ENCODE measurements at regions not wholly inside any gene's neighbourhood (a gene's known extent, or its start where the extent isn't known, plus 50 kb on each side); places are given as distances from the start of the nearest gene placed in this dataset.

- DNase-seq (ENCODE audit: low read depth in 2 of 2): no peak
Measured at GRCh38 chr12:94062194-94062593, 86.2 kb upstream of the PLXNC1 start.

DNA sequence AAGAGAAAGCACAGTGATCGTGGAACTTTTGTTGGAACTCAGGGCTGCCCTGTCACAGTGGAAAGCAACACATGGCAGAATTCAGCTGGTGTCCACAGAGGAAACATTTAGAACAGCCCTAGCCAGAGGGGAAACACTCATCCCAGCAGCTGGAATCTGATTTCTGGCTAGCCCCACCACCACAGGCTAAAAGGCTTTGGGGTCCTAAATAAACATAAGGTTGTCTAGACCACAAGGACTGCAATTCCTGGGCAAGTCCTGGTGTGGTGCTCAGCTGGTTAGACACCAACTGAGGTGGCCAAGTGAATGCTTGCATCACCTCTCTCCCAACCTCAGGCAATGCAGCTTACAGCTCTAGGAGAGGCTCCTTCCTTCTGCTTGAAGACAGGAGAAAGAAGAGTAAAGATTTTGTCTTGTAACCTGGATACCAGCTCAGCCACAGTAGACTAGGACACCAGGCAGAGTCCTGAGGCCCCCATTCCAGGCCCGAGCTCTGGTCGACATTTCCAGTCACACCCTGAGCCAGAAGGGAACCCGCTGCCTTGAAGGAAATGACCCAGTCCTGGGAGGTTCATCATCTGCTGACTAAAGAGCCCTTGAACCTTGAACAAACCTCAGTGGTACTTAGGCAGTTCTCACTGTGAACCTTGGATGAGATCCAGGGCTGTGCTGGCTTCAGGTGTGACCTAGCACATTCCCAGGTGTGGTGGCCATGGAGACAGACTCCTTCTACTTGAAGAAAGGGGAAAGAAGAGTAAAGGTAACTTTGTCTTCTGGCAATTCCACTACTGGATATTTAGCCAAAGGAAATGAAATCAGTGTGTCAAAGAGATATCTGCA, 85.4 kb upstream of the PLXNC1 start:
- DNase-seq (ENCODE audit: low read depth in 2 of 2): no peak

GRCh38 chr12:94070520-94070919, 77.9 kb upstream of the PLXNC1 start:
- DNase-seq (ENCODE audit: low read depth in 2 of 2): no peak

DNA sequence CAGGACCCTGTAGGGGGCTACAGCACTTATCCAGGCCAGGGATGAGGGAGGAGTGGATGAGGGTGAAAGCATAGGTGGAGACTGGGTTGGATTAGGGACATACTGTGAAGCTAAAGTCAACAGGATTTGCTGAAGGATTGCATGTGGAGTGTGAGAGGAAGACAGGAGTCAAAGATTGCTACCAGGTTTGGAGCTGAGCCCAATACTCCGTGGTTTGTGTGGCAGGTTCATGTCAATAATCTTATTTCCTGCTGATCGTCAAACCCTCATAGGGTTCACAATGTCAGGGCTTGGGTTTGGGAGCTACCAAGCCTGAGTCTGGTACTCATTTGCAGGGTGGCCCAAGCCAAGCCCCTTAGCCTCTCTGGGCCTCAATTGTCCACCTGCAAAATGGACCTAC, 77.1 kb upstream of the PLXNC1 start:
- DNase-seq (ENCODE audit: low read depth in 2 of 2): no peak

GRCh38 chr12:94073441-94074051, 74.8 kb upstream of the PLXNC1 start:
- DNase-seq (ENCODE audit: low read depth in 2 of 2): no peak

- no peak for DNase-seq (ENCODE audit: low read depth in 2 of 2)
Measured at GRCh38 chr12:94074216-94074979, 74.0 kb upstream of the PLXNC1 start.

GRCh38 chr12:94074980-94075629, 73.3 kb upstream of the PLXNC1 start:
- no peak for DNase-seq (ENCODE audit: low read depth in 2 of 2)

- DNase-seq (ENCODE audit: low read depth in 2 of 2): no peak
Measured at GRCh38 chr12:94077209-94077608, 71.2 kb upstream of the PLXNC1 start.

GRCh38 chr12:94078138-94078723, 70.1 kb upstream of the PLXNC1 start:
- DNase-seq (ENCODE audit: low read depth in 2 of 2): no peak

DNA sequence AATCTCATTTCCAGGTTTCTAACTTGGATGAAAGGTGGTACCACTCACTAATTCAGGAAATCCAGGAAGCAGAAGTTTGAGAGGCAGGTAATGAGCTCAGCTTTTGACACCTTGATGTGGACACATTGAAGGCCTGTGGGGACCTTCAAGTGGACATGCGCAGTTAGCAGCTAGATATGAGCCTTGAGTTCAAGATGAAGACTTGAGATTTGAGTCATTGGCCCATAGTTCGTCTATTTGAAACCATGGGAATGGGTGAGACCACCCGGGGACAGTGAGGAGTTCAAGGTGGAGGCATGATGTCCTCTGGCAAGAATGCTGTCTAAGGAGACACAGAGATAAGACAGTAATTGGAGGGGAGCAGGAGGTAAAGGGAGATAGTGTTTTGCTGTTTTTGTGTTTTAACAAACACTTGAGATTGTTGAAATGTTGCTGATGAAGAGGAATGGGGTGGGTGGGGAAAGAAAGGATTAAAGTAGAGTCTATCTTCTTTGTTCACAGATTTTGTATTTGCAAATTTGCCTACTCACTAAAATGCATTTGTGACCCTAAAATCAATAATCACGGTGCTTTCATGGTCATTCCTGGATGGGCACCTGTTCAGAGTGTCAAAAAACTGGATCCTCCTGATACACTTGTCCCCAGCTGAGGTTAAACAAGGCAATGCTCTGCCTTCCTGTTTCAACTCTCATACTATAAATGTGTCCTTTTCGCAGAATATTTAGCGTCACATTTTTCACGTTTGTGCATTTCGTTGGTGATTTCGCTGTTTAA, 69.5 kb upstream of the PLXNC1 start:
- DNase-seq (ENCODE audit: low read depth in 2 of 2): no peak

DNA sequence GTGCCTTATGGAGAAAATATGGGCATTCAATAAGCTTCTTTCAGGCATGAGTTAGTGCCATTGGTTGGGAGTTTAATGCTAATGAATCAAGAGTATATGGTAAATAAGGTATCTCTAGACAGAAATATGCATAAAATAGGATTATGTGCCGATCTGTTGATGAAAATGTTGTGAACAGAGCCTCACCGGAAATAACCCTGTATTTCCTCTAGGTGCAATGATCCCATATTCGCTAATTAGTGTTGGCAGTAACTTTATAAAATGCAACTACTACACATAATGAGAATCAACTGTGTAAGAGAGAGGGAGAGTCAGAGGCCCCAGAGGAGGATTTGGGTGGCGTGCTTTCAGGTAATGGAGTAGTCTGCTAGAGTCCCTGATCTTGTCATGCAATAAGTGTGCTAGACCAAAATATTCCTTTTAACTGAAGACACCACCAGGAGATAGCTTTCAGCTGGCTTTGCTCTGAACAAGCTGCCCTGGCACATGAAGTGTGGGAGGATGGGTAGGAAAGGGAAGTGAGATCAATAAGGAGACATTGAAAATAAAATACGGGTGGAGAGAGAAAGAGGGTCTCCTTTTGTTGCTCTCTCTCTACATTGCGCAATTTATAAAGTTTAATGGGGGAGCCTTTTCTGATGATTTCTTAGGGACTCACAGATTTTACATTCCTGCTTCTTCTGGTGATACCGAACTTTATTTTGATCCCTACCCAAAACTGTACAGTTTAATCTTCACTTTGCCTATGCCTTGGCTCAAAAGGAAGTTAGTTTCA, 68.6 kb upstream of the PLXNC1 start:
- DNase-seq (ENCODE audit: low read depth in 2 of 2): no peak

DNA sequence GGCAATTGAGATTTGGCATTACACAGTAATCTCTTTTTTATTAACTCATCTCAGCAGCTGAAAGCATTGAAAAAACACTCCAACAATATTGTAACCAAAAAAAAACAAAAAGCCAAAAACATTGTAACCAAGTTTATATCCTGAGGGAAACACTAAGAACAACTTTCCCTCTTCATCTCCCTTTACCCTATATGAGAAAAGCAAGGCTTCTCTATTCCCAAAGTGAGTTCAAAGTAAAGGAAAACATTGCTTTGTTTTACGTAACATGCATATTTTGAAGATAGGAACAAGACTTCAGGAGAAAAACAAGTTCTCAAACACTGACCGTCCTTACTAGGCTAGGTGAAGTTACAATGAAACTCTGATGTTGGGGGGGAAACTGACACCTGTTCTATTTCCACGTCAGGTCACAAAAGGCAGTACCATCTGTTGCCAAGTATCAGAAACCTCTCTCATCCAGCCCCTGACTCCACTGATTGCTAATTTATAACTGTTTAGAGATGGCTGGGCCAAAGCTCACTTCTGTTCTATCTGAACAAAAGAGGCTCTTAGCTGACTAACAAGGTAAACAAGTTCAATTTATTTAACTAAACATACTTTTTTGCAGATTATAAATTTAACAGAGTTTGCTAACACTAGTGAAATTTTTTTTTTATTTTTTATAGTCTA, 67.9 kb upstream of the PLXNC1 start:
- DNase-seq (ENCODE audit: low read depth in 2 of 2): no peak

GRCh38 chr12:94082690-94083089, 65.7 kb upstream of the PLXNC1 start:
- DNase-seq (ENCODE audit: low read depth in 2 of 2): no peak

DNA sequence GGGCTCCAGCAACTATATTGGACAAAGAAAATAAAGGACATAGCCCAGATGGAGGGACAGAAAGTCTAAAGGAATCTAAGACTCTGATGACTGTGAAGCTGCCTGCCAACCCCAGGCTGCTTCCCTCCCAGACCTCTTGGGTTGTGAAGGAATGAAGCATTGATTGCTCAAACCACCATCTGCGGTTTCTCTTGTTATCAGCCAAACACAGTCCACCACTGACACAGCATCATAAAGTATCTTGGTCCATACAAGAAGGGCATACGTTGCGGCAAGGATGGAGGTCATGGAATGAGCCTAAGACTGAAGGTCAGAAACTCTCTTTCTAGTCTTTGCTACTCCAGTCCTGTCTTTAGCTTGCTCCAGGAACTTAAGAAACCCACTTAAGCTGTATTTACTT, 58.5 kb upstream of the PLXNC1 start:
- no peak for DNase-seq (ENCODE audit: low read depth in 2 of 2)

- DNase-seq (ENCODE audit: low read depth in 2 of 2): no peak
Measured at GRCh38 chr12:94091624-94092023, 56.8 kb upstream of the PLXNC1 start.

GRCh38 chr12:94092516-94093241, 55.7 kb upstream of the PLXNC1 start:
- DNase-seq (ENCODE audit: low read depth in 2 of 2): no peak

- no peak for DNase-seq (ENCODE audit: low read depth in 2 of 2)
Measured at GRCh38 chr12:94094700-94095099, 53.7 kb upstream of the PLXNC1 start.

GRCh38 chr12:94095618-94096017, 52.8 kb upstream of the PLXNC1 start:
- no peak for DNase-seq (ENCODE audit: low read depth in 2 of 2)

GRCh38 chr12:94098466-94098865, 49.9 kb upstream of the PLXNC1 start:
- no peak for DNase-seq (ENCODE audit: low read depth in 2 of 2)
